WTC11 (cell line): ENCODE measurements at regions not wholly inside any gene's neighbourhood (a gene's known extent, or its start where the extent isn't known, plus 50 kb on each side); places are given as distances from the start of the nearest gene placed in this dataset.

Source experiments
- ATAC-seq: fragments of 200-7000 bp; cut with Tn5 transposase; 2 replicates; pipeline ENCODE4 v1.10.0; 2021; ENCODE audit warnings: mild to moderate bottlenecking, moderate library complexity
- CTCF ChIA-PET: fragments of 300-600 bp; sonication (Branson Sonifier 250); formaldehyde crosslinking; loops from one replicate; lab custom pipeline; 2021; ENCODE audit warnings: antibody characterized with exemption; lab: Charles Lee
- POLR2A ChIA-PET: fragments of 350-600 bp; sonication (Branson Sonifier 250); formaldehyde crosslinking; loops from one replicate; lab custom pipeline; 2021; ENCODE audit warnings: antibody characterized with exemption; lab: Charles Lee
- DNase-seq: peaks from one replicate; pipeline ENCODE4 v3.0.0; 2021; ENCODE audit warnings: low spot score
- H3K27ac Mint-ChIP-seq: 2 replicates; pipeline ENCODE4 v1.8.0; 2021; ENCODE audit warnings: mixed read lengths
- H3K27me3 Mint-ChIP-seq: 2 replicates; pipeline ENCODE4 v1.8.0; 2021; ENCODE audit warnings: low read depth, mild to moderate bottlenecking, moderate library complexity, mixed read lengths
- H3K36me3 Mint-ChIP-seq: 2 replicates; pipeline ENCODE4 v1.8.0; 2021; ENCODE audit warnings: mixed read lengths
- H3K4me1 Mint-ChIP-seq: 2 replicates; pipeline ENCODE4 v1.8.0; 2022; ENCODE audit warnings: mixed read lengths
- H3K4me3 Mint-ChIP-seq: 2 replicates; pipeline ENCODE4 v1.8.0; 2021; ENCODE audit warnings: mild to moderate bottlenecking, moderate library complexity, mixed read lengths
- H3K9me3 Mint-ChIP-seq: 2 replicates; pipeline ENCODE4 v1.8.0; 2021; ENCODE audit warnings: mixed read lengths
- AR ChIP-seq: fragments of 250-450 bp; sonication (Bioruptor Pico); IDR thresholded peaks from 2 replicates; pipeline ENCODE4 v1.9.0; 2021; ENCODE audit warnings: mild to moderate bottlenecking
- ERG ChIP-seq: fragments of 250-450 bp; sonication (Bioruptor Pico); IDR thresholded peaks from 2 replicates; pipeline ENCODE4 v1.8.0; 2021; ENCODE audit warnings: mild to moderate bottlenecking
- FOXJ3 ChIP-seq: sonication (generic); formaldehyde crosslinking; IDR thresholded peaks from 2 replicates; pipeline ENCODE4 v1.9.0; 2021; ENCODE audit warnings: missing genetic modification reagents, mild to moderate bottlenecking, borderline replicate concordance
- GRHL2 ChIP-seq: fragments of 250-450 bp; sonication (Bioruptor Pico); IDR thresholded peaks from 2 replicates; pipeline ENCODE4 v1.8.0; 2022; ENCODE audit warnings: mild to moderate bottlenecking, moderate library complexity; ENCODE audit not compliant: insufficient replicate concordance, severe bottlenecking
- NR1H2 ChIP-seq: sonication (generic); formaldehyde crosslinking; IDR thresholded peaks from 2 replicates; pipeline ENCODE4 v1.9.0; 2021; ENCODE audit warnings: mild to moderate bottlenecking, moderate library complexity, missing genetic modification reagents
- PRDM15 ChIP-seq: sonication (generic); formaldehyde crosslinking; IDR thresholded peaks from 2 replicates; pipeline ENCODE4 v1.8.0; 2022; ENCODE audit warnings: missing genetic modification reagents
- PRRX2 ChIP-seq: fragments of 250-450 bp; sonication (Bioruptor Pico); IDR thresholded peaks from 2 replicates; pipeline ENCODE4 v1.8.0; 2021; ENCODE audit warnings: mild to moderate bottlenecking
- RORB ChIP-seq: fragments of 250-450 bp; sonication (Bioruptor Pico); IDR thresholded peaks from 2 replicates; pipeline ENCODE4 v1.9.0; 2021; ENCODE audit warnings: mild to moderate bottlenecking
- SMAD4 ChIP-seq: sonication (generic); formaldehyde crosslinking; IDR thresholded peaks from 2 replicates; pipeline ENCODE4 v1.8.0; 2022; ENCODE audit warnings: mild to moderate bottlenecking, missing genetic modification reagents
- TCF7 ChIP-seq: sonication (generic); formaldehyde crosslinking; IDR thresholded peaks from 2 replicates; pipeline ENCODE4 v1.8.0; 2022; ENCODE audit warnings: mild to moderate bottlenecking, low read depth, missing genetic modification reagents, moderate library complexity
- ZBTB43 ChIP-seq: sonication (generic); formaldehyde crosslinking; IDR thresholded peaks from 2 replicates; pipeline ENCODE4 v1.8.1; 2023; ENCODE audit warnings: mild to moderate bottlenecking, missing genetic modification reagents
- ZNF219 ChIP-seq: sonication (generic); formaldehyde crosslinking; IDR thresholded peaks from 2 replicates; pipeline ENCODE4 v1.8.0; 2023; ENCODE audit warnings: missing genetic modification reagents, mild to moderate bottlenecking, borderline replicate concordance
- ZNF263 ChIP-seq: sonication (generic); formaldehyde crosslinking; IDR thresholded peaks from 2 replicates; pipeline ENCODE4 v1.8.1; 2022; ENCODE audit warnings: low read depth, mild to moderate bottlenecking, moderate library complexity, missing genetic modification reagents
- ZNF416 ChIP-seq: fragments of 250-450 bp; sonication (Bioruptor Pico); IDR thresholded peaks from 2 replicates; pipeline ENCODE4 v1.9.0; 2021; ENCODE audit warnings: mild to moderate bottlenecking, inconsistent platforms
- ZNF425 ChIP-seq: fragments of 250-450 bp; sonication (Bioruptor Pico); conservative IDR thresholded peaks from 2 replicates; pipeline ENCODE4 v1.9.0; 2021; ENCODE audit warnings: mild to moderate bottlenecking

GRCh38 chr6:134527108-134527787, 209.3 kb upstream of the SGK1 start:
- no peak for ATAC-seq
- CTCF ChIA-PET: interaction anchor here (1.4 kb wide), 1 partner anchor 13 kb away, joined by 3 read pairs; no protein-coding TSS in a partner anchor
- TF ChIP-seq AR (no peak), ZNF263 (CRISPR knock-in tag) (no peak)
- H3K9me3 Mint-ChIP-seq: no peaks in the 10 kb centered on the region
- H3K27ac Mint-ChIP-seq: no peak overlapping the region
- POLR2A ChIA-PET: no interaction called here
- H3K4me1 Mint-ChIP-seq: peaks cover 9% of the 10 kb centered on the region
- H3K4me3 Mint-ChIP-seq: no peak overlapping the region
- H3K36me3 Mint-ChIP-seq: no peaks in the 10 kb centered on the region
- no peak for DNase-seq
- no peaks in the 10 kb centered on the region; the same call in 1 of the 2 replicates for H3K27me3 Mint-ChIP-seq

- peaks cover 18% of the 10 kb centered on the region for H3K4me1 Mint-ChIP-seq
- no peaks in the 10 kb centered on the region for H3K9me3 Mint-ChIP-seq
- ChIA-PET CTCF (no interaction called here), POLR2A (no interaction called here)
- DNase-seq: no peak
- H3K27ac Mint-ChIP-seq: no peak overlapping the region; the same call in 1 of the 2 replicates
- no peaks in the 10 kb centered on the region for H3K36me3 Mint-ChIP-seq
- no peak for ATAC-seq
- no peaks in the 10 kb centered on the region; the same call in 1 of the 2 replicates for H3K27me3 Mint-ChIP-seq
- TF ChIP-seq RORB (no peak), ERG (CRISPR knock-in tag) (no peak), ZNF425 (CRISPR knock-in tag) (no peak), GRHL2 (CRISPR knock-in tag) (no peak), TCF7 (no peak), PRRX2 (CRISPR knock-in tag) (no peak), FOXJ3 (CRISPR knock-in tag) (no peak), ZBTB43 (CRISPR knock-in tag) (no peak), ZNF416 (no peak), NR1H2 (CRISPR knock-in tag) (no peak), PRDM15 (CRISPR knock-in tag) (no peak), SMAD4 (no peak), ZNF219 (no peak)
- H3K4me3 Mint-ChIP-seq: no peak overlapping the region
These were observed 207.4 kb upstream of the SGK1 start for GRCh38 chr6:134525190-134525868.
